Liver (tissue), 8 donors: ENCODE measurements at regions not wholly inside any gene's neighbourhood (a gene's known extent, or its start where the extent isn't known, plus 50 kb on each side); places are given as distances from the start of the nearest gene placed in this dataset.

Experiments
- DNase-seq: peaks from one replicate; pipeline ENCODE4 v3.0.0-alpha.2; 2017; ENCODE audit warnings: low spot score
- H3K27ac ChIP-seq, 2 donors: one replicate each; pipeline ENCODE4 v1.7.0; 2013; ENCODE audit warnings: inconsistent platforms in 2 of 2, low read length in 2 of 2, control low read depth in 1 of 2, low read depth in 1 of 2, mild to moderate bottlenecking in 1 of 2
- H3K27me3 ChIP-seq, 4 donors: one replicate each; pipeline versions ENCODE4 v1.6.1 to v1.7.0; 2013; ENCODE audit warnings: low read length in 3 of 4, inconsistent platforms in 1 of 4, mild to moderate bottlenecking in 1 of 4, moderate library complexity in 1 of 4; ENCODE audit not compliant: control insufficient read depth in 4 of 4, insufficient read depth in 4 of 4
- H3K36me3 ChIP-seq, 4 donors: one replicate each; pipeline versions ENCODE4 v1.6.1 to v1.7.0; 2013; ENCODE audit warnings: low read length in 3 of 4, mild to moderate bottlenecking in 3 of 4, low read depth in 1 of 4, moderate library complexity in 1 of 4; ENCODE audit not compliant: control insufficient read depth in 4 of 4, insufficient read depth in 3 of 4
- H3K4me1 ChIP-seq, 4 donors: one replicate each; pipeline versions ENCODE4 v1.6.1 to v1.7.0; 2013; ENCODE audit warnings: low read length in 3 of 4, mild to moderate bottlenecking in 3 of 4, moderate library complexity in 1 of 4; ENCODE audit not compliant: control insufficient read depth in 4 of 4, insufficient read depth in 4 of 4
- H3K4me3 ChIP-seq, 3 donors: one replicate each; pipeline versions ENCODE4 v1.6.1 to v1.7.0; 2013; ENCODE audit warnings: low read length in 3 of 3, control low read depth in 1 of 3, low read depth in 1 of 3, mild to moderate bottlenecking in 1 of 3
- H3K9ac ChIP-seq, 2 donors: one replicate each; pipeline ENCODE4 v1.7.0; 2013; ENCODE audit warnings: low read length in 2 of 2, mild to moderate bottlenecking in 2 of 2, moderate library complexity in 2 of 2, control low read depth in 1 of 2, low read depth in 1 of 2
- H3K9me3 ChIP-seq, 4 donors: one replicate each; pipeline versions ENCODE4 v1.6.1 to v1.7.0; 2013; ENCODE audit warnings: low read length in 3 of 4; ENCODE audit not compliant: control insufficient read depth in 4 of 4
- ATF3 ChIP-seq: IDR thresholded peaks from 2 replicates; pipeline ENCODE4 v1.6.1; 2016; ENCODE audit warnings: antibody characterized with exemption
- EGR1 ChIP-seq, 2 donors: IDR thresholded peaks; 2 replicates each; pipeline ENCODE4 v1.6.1; 2016 to 2018; ENCODE audit warnings: antibody characterized with exemption in 2 of 2, low read depth in 2 of 2
- FOXA1 ChIP-seq: IDR thresholded peaks from 2 replicates; pipeline ENCODE4 v1.6.1; 2016; ENCODE audit warnings: antibody characterized with exemption
- HNF4A ChIP-seq, 2 donors: conservative IDR thresholded peaks; 2 replicates each; pipeline ENCODE4 v1.6.1; 2016; ENCODE audit warnings: antibody characterized with exemption in 2 of 2, mild to moderate bottlenecking in 2 of 2
- HNF4G ChIP-seq: IDR thresholded peaks from 2 replicates; pipeline ENCODE4 v1.6.1; 2016; ENCODE audit warnings: antibody characterized with exemption
- JUND ChIP-seq, 2 donors: IDR thresholded peaks; 2 replicates each; pipeline ENCODE4 v1.6.1; 2016; ENCODE audit warnings: antibody characterized with exemption in 2 of 2
- NR2F2 ChIP-seq: IDR thresholded peaks from 2 replicates; pipeline ENCODE4 v1.6.1; 2016; ENCODE audit warnings: antibody characterized with exemption
- RAD21 ChIP-seq, 2 donors: IDR thresholded peaks; 2 replicates each; pipeline ENCODE4 v1.6.1; 2016; ENCODE audit warnings: antibody characterized with exemption in 2 of 2, mild to moderate bottlenecking in 2 of 2
- RXRA ChIP-seq, 2 donors: IDR thresholded peaks; 2 replicates each; pipeline ENCODE4 v1.6.1; 2017 to 2018; ENCODE audit warnings: antibody characterized with exemption in 2 of 2, mild to moderate bottlenecking in 1 of 2
- TAF1 ChIP-seq: conservative IDR thresholded peaks from 2 replicates; pipeline ENCODE4 v1.6.1; 2016; ENCODE audit warnings: antibody characterized with exemption, mild to moderate bottlenecking
- YY1 ChIP-seq: IDR thresholded peaks from 2 replicates; pipeline ENCODE4 v1.6.1; 2016; ENCODE audit warnings: antibody characterized with exemption, mild to moderate bottlenecking
- ZBTB33 ChIP-seq: IDR thresholded peaks from 2 replicates; pipeline ENCODE4 v1.6.1; 2016; ENCODE audit warnings: antibody characterized with exemption
- WGBS: extraction: QIAGEN DNeasy Blood & Tissue Kit; methylation state at CpG from one replicate; pipeline ENCODE4 v1.1.7; 2013; 5-methylcytosine and 5-hydroxymethylcytosine counted together
- TF ChIP-seq, protein P1 (sequence below): fragments of 150-350 bp; IDR thresholded peaks from 2 replicates; pipeline ENCODE4 v1.5.1; 2017; ENCODE audit warnings: improper control_type of control experiment, low read depth, low read length; ENCODE audit not compliant: missing input control
- TF ChIP-seq, protein P2 (sequence below): IDR thresholded peaks from 2 replicates; pipeline ENCODE4 v1.6.1; 2016; ENCODE audit warnings: antibody characterized with exemption, mild to moderate bottlenecking
- TF ChIP-seq, protein P3 (sequence below): IDR thresholded peaks from 2 replicates; pipeline ENCODE4 v1.6.1; 2016; ENCODE audit warnings: antibody characterized with exemption
- donor health status: healthy.
- donor health status: healthy.
- donor health status: healthy.
- donor health status: healthy.
- donor health status: healthy.

GRCh38 chr11:37957717-37958116 lies 1359.7 kb upstream of the RAG2 start:
- no peak for DNase-seq
- H3K27me3 ChIP-seq: no peaks in the 10 kb centered on the region
- no peaks in the 10 kb centered on the region for H3K9me3 ChIP-seq
- no peaks in the 10 kb centered on the region for H3K36me3 ChIP-seq
- H3K4me1 ChIP-seq: no peaks in the 10 kb centered on the region
- WGBS: 35% methylated on average over 1 of the region's 1 CpG
- TF ChIP-seq ZBTB33: no peak
- TF ChIP-seq ATF3: no peak
- TF ChIP-seq JUND (IDR thresholded peaks at IDR 0.05): no peak
- TF ChIP-seq, protein P1, sequence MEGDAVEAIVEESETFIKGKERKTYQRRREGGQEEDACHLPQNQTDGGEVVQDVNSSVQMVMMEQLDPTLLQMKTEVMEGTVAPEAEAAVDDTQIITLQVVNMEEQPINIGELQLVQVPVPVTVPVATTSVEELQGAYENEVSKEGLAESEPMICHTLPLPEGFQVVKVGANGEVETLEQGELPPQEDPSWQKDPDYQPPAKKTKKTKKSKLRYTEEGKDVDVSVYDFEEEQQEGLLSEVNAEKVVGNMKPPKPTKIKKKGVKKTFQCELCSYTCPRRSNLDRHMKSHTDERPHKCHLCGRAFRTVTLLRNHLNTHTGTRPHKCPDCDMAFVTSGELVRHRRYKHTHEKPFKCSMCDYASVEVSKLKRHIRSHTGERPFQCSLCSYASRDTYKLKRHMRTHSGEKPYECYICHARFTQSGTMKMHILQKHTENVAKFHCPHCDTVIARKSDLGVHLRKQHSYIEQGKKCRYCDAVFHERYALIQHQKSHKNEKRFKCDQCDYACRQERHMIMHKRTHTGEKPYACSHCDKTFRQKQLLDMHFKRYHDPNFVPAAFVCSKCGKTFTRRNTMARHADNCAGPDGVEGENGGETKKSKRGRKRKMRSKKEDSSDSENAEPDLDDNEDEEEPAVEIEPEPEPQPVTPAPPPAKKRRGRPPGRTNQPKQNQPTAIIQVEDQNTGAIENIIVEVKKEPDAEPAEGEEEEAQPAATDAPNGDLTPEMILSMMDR: no peak
- no peak for TF ChIP-seq TAF1
- TF ChIP-seq RXRA (IDR thresholded peaks at IDR 0.05): no peak
- no peak for TF ChIP-seq FOXA1
- TF ChIP-seq NR2F2: no peak
- TF ChIP-seq, protein P2, sequence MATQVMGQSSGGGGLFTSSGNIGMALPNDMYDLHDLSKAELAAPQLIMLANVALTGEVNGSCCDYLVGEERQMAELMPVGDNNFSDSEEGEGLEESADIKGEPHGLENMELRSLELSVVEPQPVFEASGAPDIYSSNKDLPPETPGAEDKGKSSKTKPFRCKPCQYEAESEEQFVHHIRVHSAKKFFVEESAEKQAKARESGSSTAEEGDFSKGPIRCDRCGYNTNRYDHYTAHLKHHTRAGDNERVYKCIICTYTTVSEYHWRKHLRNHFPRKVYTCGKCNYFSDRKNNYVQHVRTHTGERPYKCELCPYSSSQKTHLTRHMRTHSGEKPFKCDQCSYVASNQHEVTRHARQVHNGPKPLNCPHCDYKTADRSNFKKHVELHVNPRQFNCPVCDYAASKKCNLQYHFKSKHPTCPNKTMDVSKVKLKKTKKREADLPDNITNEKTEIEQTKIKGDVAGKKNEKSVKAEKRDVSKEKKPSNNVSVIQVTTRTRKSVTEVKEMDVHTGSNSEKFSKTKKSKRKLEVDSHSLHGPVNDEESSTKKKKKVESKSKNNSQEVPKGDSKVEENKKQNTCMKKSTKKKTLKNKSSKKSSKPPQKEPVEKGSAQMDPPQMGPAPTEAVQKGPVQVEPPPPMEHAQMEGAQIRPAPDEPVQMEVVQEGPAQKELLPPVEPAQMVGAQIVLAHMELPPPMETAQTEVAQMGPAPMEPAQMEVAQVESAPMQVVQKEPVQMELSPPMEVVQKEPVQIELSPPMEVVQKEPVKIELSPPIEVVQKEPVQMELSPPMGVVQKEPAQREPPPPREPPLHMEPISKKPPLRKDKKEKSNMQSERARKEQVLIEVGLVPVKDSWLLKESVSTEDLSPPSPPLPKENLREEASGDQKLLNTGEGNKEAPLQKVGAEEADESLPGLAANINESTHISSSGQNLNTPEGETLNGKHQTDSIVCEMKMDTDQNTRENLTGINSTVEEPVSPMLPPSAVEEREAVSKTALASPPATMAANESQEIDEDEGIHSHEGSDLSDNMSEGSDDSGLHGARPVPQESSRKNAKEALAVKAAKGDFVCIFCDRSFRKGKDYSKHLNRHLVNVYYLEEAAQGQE: no peak
- TF ChIP-seq, protein P3, sequence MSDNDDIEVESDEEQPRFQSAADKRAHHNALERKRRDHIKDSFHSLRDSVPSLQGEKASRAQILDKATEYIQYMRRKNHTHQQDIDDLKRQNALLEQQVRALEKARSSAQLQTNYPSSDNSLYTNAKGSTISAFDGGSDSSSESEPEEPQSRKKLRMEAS: no peak
- TF ChIP-seq RAD21 (IDR thresholded peaks at IDR 0.05): no peak
- no peak for TF ChIP-seq EGR1 (IDR thresholded peaks at IDR 0.05; ENCODE audit: low read depth in 2 of 2)
- TF ChIP-seq HNF4G: no peak
- H3K9ac ChIP-seq: no peak overlapping the region
- no peak overlapping the region for H3K27ac ChIP-seq
- no peak overlapping the region for H3K4me3 ChIP-seq

- Histone ChIP-seq H3K4me1 (no peaks in the 10 kb centered on the region), H3K27ac (no peak overlapping the region), H3K4me3 (no peak overlapping the region), H3K9ac (no peak overlapping the region), H3K36me3 (no peaks in the 10 kb centered on the region), H3K9me3 (no peaks in the 10 kb centered on the region), H3K27me3 (no peaks in the 10 kb centered on the region)
- no peak for DNase-seq
- TF ChIP-seq FOXA1 (no peak), NR2F2 (no peak), JUND (IDR thresholded peaks at IDR 0.05) (no peak), EGR1 (IDR thresholded peaks at IDR 0.05; ENCODE audit: low read depth in 2 of 2) (no peak), HNF4A (conservative IDR thresholded peaks at IDR 0.05) (no peak), RAD21 (IDR thresholded peaks at IDR 0.05) (no peak), ATF3 (no peak), YY1 (no peak)
- TF ChIP-seq, protein P3: no peak
- 41% methylated on average over 2 of the region's 2 CpGs for WGBS
Measured at GRCh38 chr11:37951996-37952395, 1354.0 kb upstream of the RAG2 start.
